ENCODE measurements at regions not wholly inside any gene's neighbourhood (a gene's known extent, or its start where the extent isn't known, plus 50 kb on each side); places are given as distances from the start of the nearest gene placed in this dataset.

DNA sequence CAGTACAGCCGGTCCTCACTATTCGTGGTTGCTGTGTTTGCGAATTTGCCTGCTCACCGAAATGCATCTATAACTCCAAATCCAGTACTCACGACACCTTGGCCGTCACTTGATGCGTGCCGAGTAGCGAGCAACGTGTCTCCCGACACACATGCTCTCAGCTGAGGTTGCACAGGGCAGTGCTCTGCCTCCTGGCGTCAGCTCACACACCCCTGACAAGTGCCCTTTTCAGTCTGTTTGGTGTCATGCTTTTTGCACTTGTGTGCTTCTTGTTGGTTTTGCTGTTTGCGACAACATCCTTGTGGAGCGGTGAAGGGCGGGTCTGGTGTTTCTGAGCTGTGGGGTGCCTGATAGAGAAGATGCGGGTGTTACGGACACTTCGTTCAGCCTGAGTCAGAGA is 110.4 kb upstream of the RFLNA start:
- TF ChIP-seq, protein P1, sequence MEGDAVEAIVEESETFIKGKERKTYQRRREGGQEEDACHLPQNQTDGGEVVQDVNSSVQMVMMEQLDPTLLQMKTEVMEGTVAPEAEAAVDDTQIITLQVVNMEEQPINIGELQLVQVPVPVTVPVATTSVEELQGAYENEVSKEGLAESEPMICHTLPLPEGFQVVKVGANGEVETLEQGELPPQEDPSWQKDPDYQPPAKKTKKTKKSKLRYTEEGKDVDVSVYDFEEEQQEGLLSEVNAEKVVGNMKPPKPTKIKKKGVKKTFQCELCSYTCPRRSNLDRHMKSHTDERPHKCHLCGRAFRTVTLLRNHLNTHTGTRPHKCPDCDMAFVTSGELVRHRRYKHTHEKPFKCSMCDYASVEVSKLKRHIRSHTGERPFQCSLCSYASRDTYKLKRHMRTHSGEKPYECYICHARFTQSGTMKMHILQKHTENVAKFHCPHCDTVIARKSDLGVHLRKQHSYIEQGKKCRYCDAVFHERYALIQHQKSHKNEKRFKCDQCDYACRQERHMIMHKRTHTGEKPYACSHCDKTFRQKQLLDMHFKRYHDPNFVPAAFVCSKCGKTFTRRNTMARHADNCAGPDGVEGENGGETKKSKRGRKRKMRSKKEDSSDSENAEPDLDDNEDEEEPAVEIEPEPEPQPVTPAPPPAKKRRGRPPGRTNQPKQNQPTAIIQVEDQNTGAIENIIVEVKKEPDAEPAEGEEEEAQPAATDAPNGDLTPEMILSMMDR (IDR thresholded peaks at IDR 0.05; ENCODE audit: low read depth, low read length, missing control alignments) = no peak
- no peak overlapping the region for H3K4me3 ChIP-seq (replicated peaks; ENCODE audit: low read depth, low read length)
- no peak for DNase-seq (ENCODE audit: extremely low read depth, low read depth)

DNA sequence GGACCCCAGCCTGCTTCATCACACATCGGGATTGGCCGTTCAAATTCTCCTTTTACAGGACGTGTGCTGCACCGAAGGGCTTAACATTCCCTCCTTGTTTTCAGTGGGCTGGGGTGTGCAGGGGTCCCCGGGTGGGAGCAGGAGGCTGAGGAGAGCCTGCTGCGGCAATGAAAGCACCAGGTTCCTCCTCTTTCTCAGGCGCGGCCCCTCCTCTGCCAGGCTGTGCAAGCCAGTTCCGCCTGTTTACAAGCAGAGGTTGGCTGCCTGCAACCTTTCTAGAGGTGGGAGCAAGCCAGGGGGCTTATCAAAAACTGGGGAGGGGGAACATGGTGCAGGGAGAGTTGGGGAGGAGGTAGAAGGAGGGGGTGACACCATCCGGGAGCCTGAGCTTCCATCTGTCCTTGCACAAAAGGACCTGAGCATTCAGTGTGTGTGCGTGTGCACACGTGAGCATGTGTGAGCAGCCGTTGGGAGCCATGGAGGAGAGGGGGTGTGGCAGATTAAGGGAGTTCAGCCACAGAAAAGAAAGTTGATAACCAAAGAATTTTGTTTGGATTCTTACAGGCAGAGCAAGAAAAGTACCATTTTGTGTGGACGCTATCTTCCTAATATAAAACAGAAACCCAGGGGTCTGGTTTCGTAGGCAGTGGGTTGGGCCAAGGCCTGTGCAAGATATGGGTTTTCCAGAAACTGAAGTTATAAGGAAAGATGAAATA is 108.8 kb upstream of the RFLNA start:
- DNase-seq (ENCODE audit: extremely low read depth, low read depth) = no peak
- TF ChIP-seq, protein P1 (IDR thresholded peaks at IDR 0.05; ENCODE audit: low read depth, low read length, missing control alignments) = no peak

DNA sequence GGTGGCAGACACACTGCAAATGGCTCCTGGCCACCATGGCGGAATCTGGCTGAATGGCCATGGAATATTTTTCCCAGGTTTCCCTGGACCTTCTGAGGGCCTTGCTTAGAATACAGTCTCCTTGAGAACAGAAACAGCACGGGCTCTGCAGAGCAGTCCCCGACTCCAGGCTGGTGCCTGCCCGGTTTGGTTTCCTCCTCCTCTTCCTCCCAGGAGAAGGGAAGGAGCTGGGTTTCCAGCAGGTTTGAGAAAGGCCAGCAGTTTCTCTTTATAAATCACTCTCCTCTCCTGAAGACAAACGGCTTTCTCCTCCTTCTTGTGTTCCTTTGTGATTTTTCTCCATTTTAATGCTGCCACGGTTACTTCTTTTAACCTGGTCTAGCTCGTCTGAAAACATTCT is 106.8 kb upstream of the RFLNA start:
- DNase-seq (ENCODE audit: extremely low read depth, low read depth) = no peak
- TF ChIP-seq, protein P1 (IDR thresholded peaks at IDR 0.05; ENCODE audit: low read depth, low read length, missing control alignments) = no peak
- H3K4me3 ChIP-seq (replicated peaks; ENCODE audit: low read depth, low read length) = no peak overlapping the region

More for the DNA sequence above, 108.8 kb upstream of the RFLNA start:
- no peak overlapping the region for H3K4me3 ChIP-seq (replicated peaks; ENCODE audit: low read depth, low read length)

DNA sequence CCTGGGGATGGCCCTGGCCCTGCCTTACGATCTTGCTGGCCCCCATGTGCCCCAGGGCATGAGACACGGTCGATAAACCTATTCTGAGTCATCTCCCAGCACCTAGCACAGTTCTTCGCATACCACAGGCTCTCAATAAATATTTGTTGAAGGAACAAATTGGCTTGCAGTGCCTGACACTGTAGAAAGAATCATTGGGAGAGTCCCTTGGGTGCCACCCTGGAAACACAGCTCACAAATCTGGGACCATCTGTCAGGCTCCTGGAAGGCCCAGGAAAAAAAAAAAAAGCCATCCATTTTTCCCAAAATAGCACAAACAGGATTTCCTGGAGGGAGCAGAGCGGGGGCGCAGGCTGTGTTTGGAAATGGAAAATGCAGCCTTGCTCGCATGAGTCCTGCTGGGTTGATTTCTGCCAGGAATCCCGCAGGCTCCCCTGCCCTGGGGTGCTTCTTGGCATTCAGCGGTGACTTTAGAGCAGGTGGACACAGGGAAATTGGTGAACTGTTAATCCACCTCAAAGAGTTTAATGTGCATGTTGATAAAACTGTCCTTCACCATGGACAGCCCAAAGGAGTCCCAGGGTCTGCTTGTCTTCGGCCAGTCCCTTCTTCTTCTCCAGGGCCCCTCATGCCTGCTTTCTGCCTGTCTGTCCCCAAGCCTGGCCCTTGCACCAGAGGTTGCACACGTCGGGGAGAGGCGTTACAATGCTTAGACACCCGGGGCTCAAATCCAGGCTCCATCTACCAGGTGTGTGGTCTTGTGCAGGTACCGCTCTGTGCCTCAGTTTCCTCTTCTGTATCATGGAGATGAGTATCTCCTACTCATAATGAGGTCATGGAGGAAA is 106.1 kb upstream of the RFLNA start:
- TF ChIP-seq, protein P1 (IDR thresholded peaks at IDR 0.05; ENCODE audit: low read depth, low read length, missing control alignments) = no peak
- no peak overlapping the region for H3K4me3 ChIP-seq (replicated peaks; ENCODE audit: low read depth, low read length)
- no peak for DNase-seq (ENCODE audit: extremely low read depth, low read depth)

DNA sequence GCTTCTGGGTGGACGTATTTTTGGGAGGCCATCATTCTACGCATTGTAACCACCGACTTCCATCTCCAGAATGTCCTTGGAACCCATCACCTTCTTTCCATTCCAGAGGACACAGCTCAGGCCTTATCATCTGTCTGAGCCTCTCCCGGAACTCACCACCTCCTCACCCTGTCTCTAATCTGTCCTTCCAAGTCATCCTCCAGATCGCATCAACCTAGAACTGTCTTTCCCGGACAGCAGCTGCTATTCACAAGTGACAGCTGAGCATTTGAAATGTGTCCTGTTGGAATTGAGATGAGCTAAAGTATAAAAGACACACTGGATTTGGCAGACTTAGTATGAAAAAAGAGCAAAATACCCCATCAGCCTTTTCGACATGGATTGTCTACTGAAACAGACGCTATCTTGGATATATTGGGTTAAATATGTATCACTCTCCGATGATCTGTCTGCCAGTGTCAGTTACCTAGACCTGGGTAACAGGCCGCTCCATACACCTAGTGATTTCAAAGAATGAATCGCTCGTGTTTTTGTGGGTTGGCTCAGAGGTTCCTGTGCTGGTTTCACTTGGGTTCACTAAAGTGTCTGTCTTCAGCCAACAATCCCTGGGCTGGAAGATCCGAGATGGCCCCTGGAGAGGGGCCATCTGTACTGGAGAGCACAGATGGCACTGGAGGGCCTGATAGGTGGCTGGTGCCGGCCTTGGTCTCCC is 104.4 kb upstream of the RFLNA start:
- TF ChIP-seq, protein P1 (IDR thresholded peaks at IDR 0.05; ENCODE audit: low read depth, low read length, missing control alignments) = no peak
- H3K4me3 ChIP-seq (replicated peaks; ENCODE audit: low read depth, low read length) = no peak overlapping the region
- no peak for DNase-seq (ENCODE audit: extremely low read depth, low read depth)

DNA sequence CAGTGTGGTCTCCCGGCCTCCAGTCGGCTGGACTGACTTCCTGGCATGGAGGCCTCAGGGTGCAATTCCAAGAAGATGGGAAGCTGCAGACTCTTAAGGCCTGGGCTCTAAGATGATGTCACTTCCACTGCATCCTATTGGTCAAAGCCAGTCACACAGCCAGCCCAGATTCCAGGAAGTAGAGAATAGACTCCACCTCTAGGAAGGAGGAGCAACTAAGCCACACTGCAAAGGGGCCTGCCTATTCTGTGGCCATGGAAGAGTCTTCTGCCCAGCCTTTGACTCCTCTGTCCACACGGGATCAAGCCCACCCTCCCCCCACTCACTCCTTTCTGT is 103.9 kb upstream of the RFLNA start:
- TF ChIP-seq, protein P1 (IDR thresholded peaks at IDR 0.05; ENCODE audit: low read depth, low read length, missing control alignments) = no peak
- H3K4me3 ChIP-seq (replicated peaks; ENCODE audit: low read depth, low read length) = no peak overlapping the region
- DNase-seq (ENCODE audit: extremely low read depth, low read depth) = no peak

Data from HFF-Myc (cell line).